Activated naive CD4-positive, alpha-beta T cell treated with anti-CD3 and anti-CD28 coated beads, Interleukin-2, amount 10 ng/mL, durations not matched to agents 7 days and 5 days (primary cell): ENCODE measurements at regions not wholly inside any gene's neighbourhood (a gene's known extent, or its start where the extent isn't known, plus 50 kb on each side); places are given as distances from the start of the nearest gene placed in this dataset.
"Not testable (repeated sequence)": the region's sequence is repeated elsewhere in the genome, so short reads cannot be mapped to it uniquely, and the experiment has no call there.

Experiments used
- CTCF ChIA-PET: fragments of 350-600 bp; sonication (Branson Sonifier 250); formaldehyde crosslinking; loops from one replicate; lab custom pipeline; 2021; ENCODE audit warnings: antibody characterized with exemption; lab: Charles Lee
- DNase-seq: peaks from one replicate; pipeline ENCODE4 v3.0.0-alpha.2; 2020
- H3K27ac Mint-ChIP-seq: one replicate; pipeline ENCODE4 v1.8.0; 2021; ENCODE audit warnings: mild to moderate bottlenecking, moderate library complexity, mixed read lengths
- H3K27me3 Mint-ChIP-seq: one replicate; pipeline ENCODE4 v1.8.0; 2021; ENCODE audit warnings: mild to moderate bottlenecking, mixed read lengths
- H3K36me3 Mint-ChIP-seq: one replicate; pipeline ENCODE4 v1.8.0; 2021; ENCODE audit warnings: mixed read lengths
- H3K4me1 Mint-ChIP-seq: one replicate; pipeline ENCODE4 v1.8.0; 2021; ENCODE audit warnings: mixed read lengths
- H3K4me3 Mint-ChIP-seq: one replicate; pipeline ENCODE4 v1.8.0; 2021; ENCODE audit warnings: mild to moderate bottlenecking, moderate library complexity, mixed read lengths
- H3K9me3 Mint-ChIP-seq: one replicate; pipeline ENCODE4 v1.8.0; 2021; ENCODE audit warnings: mixed read lengths

DNA sequence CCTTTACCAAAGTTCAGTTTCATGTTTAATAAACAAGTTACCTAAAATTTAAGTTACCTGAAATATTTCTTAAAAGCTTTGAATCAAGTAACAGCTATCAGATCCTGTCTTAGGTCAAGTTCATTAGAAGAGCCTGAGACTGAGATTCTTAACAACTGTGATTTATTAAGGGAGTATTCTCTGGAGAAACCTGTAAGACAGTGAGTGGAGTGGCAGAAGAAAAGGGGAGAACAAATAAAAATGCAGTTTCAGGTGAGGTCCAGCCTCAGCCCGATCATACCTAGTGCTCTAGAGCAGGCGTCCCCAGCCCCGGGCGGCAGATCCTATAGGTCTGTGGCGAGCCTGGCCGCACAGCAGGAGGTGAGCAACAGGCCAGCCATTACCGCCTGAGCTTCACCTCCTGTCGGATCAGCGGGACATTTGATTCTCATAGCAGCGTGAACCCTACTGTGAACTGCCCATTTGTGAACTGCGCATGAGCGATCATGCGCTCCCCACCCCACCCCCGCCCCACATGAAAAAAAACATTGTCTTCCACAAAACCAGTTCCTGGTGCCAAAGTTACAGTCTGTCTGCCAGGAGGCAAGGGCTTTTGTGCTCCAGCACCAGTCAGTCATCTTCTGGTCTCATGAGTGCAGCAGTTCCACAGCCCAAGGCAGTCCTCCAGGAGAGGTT lies 59.2 kb upstream of the ADGRB3 start:
- Mint-ChIP-seq H3K4me1 (no peaks in the 10 kb centered on the region), H3K36me3 (no peaks in the 10 kb centered on the region), H3K4me3 (no peak overlapping the region), H3K27me3 (no peaks in the 10 kb centered on the region), H3K9me3 (peaks cover 2% of the 10 kb centered on the region), H3K27ac (no peak overlapping the region)
- DNase-seq, result no peak
- CTCF ChIA-PET, result no interaction called here

DNA sequence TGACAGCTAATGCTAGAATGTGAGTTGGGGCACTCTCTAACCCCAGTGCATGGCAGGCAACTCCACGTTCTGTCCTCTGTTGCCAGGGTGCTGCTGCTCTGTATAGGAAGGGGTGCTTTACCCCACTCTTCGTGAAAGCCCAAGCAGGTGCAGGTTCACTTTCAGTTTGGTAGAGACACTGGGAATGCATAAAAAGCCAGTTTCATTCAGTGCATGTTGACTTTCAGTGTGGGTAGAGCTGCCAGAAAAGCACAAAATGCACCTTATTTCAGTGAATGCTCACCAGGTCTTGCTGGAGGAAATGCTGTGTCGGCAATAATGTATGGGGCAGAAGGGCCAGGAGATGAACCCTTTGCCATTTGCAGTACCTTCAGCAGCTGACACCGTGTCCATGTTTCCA lies 62.1 kb upstream of the ADGRB3 start:
- Mint-ChIP-seq H3K4me1 (no peaks in the 10 kb centered on the region), H3K36me3 (no peaks in the 10 kb centered on the region), H3K9me3 (peaks cover 2% of the 10 kb centered on the region), H3K27me3 (no peaks in the 10 kb centered on the region), H3K27ac (no peak overlapping the region), H3K4me3 (no peak overlapping the region)
- no peak for DNase-seq
- CTCF ChIA-PET, result interaction anchor here (0.6 to 1.3 kb wide), 4 partner anchors 16 to 105 kb away, joined by 3 read pairs; no protein-coding TSS in a partner anchor

- Mint-ChIP-seq H3K36me3 (no peaks in the 10 kb centered on the region), H3K9me3 (peaks cover 2% of the 10 kb centered on the region), H3K4me3 (no peak overlapping the region), H3K4me1 (no peaks in the 10 kb centered on the region), H3K27ac (no peak overlapping the region), H3K27me3 (no peaks in the 10 kb centered on the region)
- CTCF ChIA-PET, result interaction anchor here (0.6 to 1.3 kb wide), 5 partner anchors 17 to 1535 kb away, joined by 3 read pairs; no protein-coding TSS in a partner anchor
- no peak for DNase-seq
Measured at GRCh38 chr6:68572525-68572924, 62.6 kb upstream of the ADGRB3 start.

- H3K4me3 Mint-ChIP-seq, result no peak overlapping the region
- no peaks in the 10 kb centered on the region for H3K36me3 Mint-ChIP-seq
- no peaks in the 10 kb centered on the region for H3K27me3 Mint-ChIP-seq
- no peaks in the 10 kb centered on the region for H3K4me1 Mint-ChIP-seq
- DNase-seq, result no peak
- peaks cover 1% of the 10 kb centered on the region for H3K9me3 Mint-ChIP-seq
- CTCF ChIA-PET, result no interaction called here
- H3K27ac Mint-ChIP-seq, result no peak overlapping the region
Measured at GRCh38 chr6:68559716-68560115, 75.4 kb upstream of the ADGRB3 start.

DNA sequence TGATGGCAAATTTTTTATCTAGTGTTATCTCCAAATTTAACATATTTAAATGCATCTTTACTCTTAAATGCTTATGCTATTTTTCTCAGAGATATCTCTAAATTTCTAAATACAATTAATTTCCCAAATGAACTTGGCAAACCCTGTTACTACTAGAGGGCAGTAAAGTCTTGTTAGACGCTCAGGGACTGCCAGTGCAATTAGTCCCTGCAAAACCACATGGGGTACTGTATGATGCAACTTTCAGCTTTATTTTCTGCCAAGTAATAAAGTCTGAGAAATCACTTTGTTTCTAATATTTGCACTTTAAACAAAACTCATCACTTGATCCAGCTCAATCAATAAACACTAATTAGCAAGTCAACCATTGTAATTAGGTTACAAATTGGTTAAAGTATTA lies 76.0 kb upstream of the ADGRB3 start:
- Mint-ChIP-seq H3K9me3 (peaks cover 1% of the 10 kb centered on the region), H3K4me1 (no peaks in the 10 kb centered on the region), H3K36me3 (no peaks in the 10 kb centered on the region), H3K4me3 (no peak overlapping the region), H3K27ac (no peak overlapping the region), H3K27me3 (no peaks in the 10 kb centered on the region)
- no peak for DNase-seq
- CTCF ChIA-PET, result no interaction called here

- H3K27me3 Mint-ChIP-seq, result no peaks in the 10 kb centered on the region
- no peak overlapping the region for H3K4me3 Mint-ChIP-seq
- H3K36me3 Mint-ChIP-seq, result no peaks in the 10 kb centered on the region
- DNase-seq, result no peak
- no peak overlapping the region for H3K27ac Mint-ChIP-seq
- peaks cover 6% of the 10 kb centered on the region for H3K9me3 Mint-ChIP-seq
- no peaks in the 10 kb centered on the region for H3K4me1 Mint-ChIP-seq
- CTCF ChIA-PET, result no interaction called here
Measured at GRCh38 chr6:68546620-68547019, 88.5 kb upstream of the ADGRB3 start.

GRCh38 chr6:68544450-68544849 lies 90.6 kb upstream of the ADGRB3 start:
- CTCF ChIA-PET, result no interaction called here
- Mint-ChIP-seq H3K9me3 (peaks cover 6% of the 10 kb centered on the region), H3K27ac (no peak overlapping the region), H3K4me1 (no peaks in the 10 kb centered on the region), H3K27me3 (no peaks in the 10 kb centered on the region), H3K36me3 (no peaks in the 10 kb centered on the region), H3K4me3 (no peak overlapping the region)
- DNase-seq, result no peak

GRCh38 chr6:68533339-68533795 lies 101.7 kb upstream of the ADGRB3 start:
- CTCF ChIA-PET, result no interaction called here
- DNase-seq, result no peak
- Mint-ChIP-seq H3K4me1 (no peaks in the 10 kb centered on the region), H3K27me3 (no peaks in the 10 kb centered on the region), H3K27ac (no peak overlapping the region), H3K36me3 (no peaks in the 10 kb centered on the region), H3K9me3 (peaks cover 7% of the 10 kb centered on the region), H3K4me3 (no peak overlapping the region)

- H3K4me3 Mint-ChIP-seq, result no peak overlapping the region
- H3K9me3 Mint-ChIP-seq, result peaks cover 5% of the 10 kb centered on the region
- no peak overlapping the region for H3K27ac Mint-ChIP-seq
- H3K36me3 Mint-ChIP-seq, result no peaks in the 10 kb centered on the region
- no peaks in the 10 kb centered on the region for H3K4me1 Mint-ChIP-seq
- H3K27me3 Mint-ChIP-seq, result no peaks in the 10 kb centered on the region
- DNase-seq, result no peak
- CTCF ChIA-PET, result no interaction called here
Measured at GRCh38 chr6:68527691-68528090, 107.4 kb upstream of the ADGRB3 start.

GRCh38 chr6:68506911-68507310 lies 128.2 kb upstream of the ADGRB3 start:
- H3K4me3 Mint-ChIP-seq, result no peak overlapping the region
- no peaks in the 10 kb centered on the region for H3K36me3 Mint-ChIP-seq
- CTCF ChIA-PET, result no interaction called here
- peaks cover 20% of the 10 kb centered on the region for H3K9me3 Mint-ChIP-seq
- DNase-seq, result no peak
- H3K27ac Mint-ChIP-seq, result no peak overlapping the region
- no peaks in the 10 kb centered on the region for H3K27me3 Mint-ChIP-seq
- no peaks in the 10 kb centered on the region for H3K4me1 Mint-ChIP-seq

DNA sequence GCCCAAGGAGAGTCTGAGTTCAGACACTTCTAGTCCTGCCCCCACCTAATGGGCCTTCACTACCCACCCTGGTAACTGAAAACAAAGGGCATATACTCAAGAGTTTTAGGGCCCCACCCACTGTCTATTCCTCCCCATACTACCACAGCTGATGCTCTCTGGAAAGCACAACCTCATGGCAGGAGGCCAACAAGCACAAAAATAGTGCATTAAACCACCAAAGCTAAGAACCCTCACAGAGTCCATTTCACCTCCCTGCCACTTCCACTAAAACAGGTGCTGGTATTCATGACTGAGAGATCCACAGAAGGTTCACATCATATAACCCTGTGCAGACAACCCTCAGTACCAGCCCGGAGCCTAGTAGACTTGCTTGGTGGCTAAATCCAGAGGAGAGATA lies 132.1 kb upstream of the ADGRB3 start:
- no peak overlapping the region for H3K27ac Mint-ChIP-seq
- no peak overlapping the region for H3K4me3 Mint-ChIP-seq
- H3K9me3 Mint-ChIP-seq, result peaks cover 18% of the 10 kb centered on the region
- H3K4me1 Mint-ChIP-seq, result no peaks in the 10 kb centered on the region
- no peaks in the 10 kb centered on the region for H3K36me3 Mint-ChIP-seq
- H3K27me3 Mint-ChIP-seq, result no peaks in the 10 kb centered on the region
- CTCF ChIA-PET, result no interaction called here
- no peak for DNase-seq

DNA sequence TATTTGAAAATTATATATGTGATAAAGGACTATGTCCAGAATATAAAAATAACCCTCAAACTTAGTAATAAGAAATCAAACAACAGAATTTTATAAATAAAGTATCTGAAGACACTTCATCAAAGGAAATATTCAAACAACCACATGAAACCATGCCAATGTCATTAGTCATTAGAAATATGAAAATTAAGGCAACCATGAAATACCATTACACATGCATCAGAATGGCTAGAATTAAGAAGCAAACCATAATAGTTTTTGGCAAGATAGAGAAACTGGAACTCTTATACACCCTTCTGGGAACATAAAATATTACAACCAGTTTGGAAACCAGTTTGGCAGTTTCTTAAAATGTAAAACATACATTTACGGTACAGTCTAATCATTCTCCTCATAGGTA lies 137.2 kb upstream of the ADGRB3 start:
- CTCF ChIA-PET, result no interaction called here
- no peaks in the 10 kb centered on the region for H3K4me1 Mint-ChIP-seq
- DNase-seq, result no peak
- H3K9me3 Mint-ChIP-seq, result peaks cover 9% of the 10 kb centered on the region
- H3K27ac Mint-ChIP-seq, result no peak overlapping the region
- H3K27me3 Mint-ChIP-seq, result no peaks in the 10 kb centered on the region
- H3K36me3 Mint-ChIP-seq, result no peaks in the 10 kb centered on the region
- no peak overlapping the region for H3K4me3 Mint-ChIP-seq

- H3K4me3 Mint-ChIP-seq, DNase-seq, CTCF ChIA-PET, H3K4me1 Mint-ChIP-seq, H3K9me3 Mint-ChIP-seq, H3K27ac Mint-ChIP-seq, H3K36me3 Mint-ChIP-seq, H3K27me3 Mint-ChIP-seq: not testable (repeated sequence)
Measured at GRCh38 chr6:68494880-68495279, 140.2 kb upstream of the ADGRB3 start.

GRCh38 chr6:68476611-68477010 lies 158.5 kb upstream of the ADGRB3 start:
- DNase-seq, result no peak
- H3K36me3 Mint-ChIP-seq, result no peaks in the 10 kb centered on the region
- H3K9me3 Mint-ChIP-seq, result peaks cover 4% of the 10 kb centered on the region
- no peak overlapping the region for H3K4me3 Mint-ChIP-seq
- no peaks in the 10 kb centered on the region for H3K4me1 Mint-ChIP-seq
- no peak overlapping the region for H3K27ac Mint-ChIP-seq
- H3K27me3 Mint-ChIP-seq, result no peaks in the 10 kb centered on the region
- CTCF ChIA-PET, result no interaction called here

GRCh38 chr6:68473433-68474210 lies 161.5 kb upstream of the ADGRB3 start:
- no peaks in the 10 kb centered on the region for H3K4me1 Mint-ChIP-seq
- H3K9me3 Mint-ChIP-seq, result peaks cover 1% of the 10 kb centered on the region
- H3K36me3 Mint-ChIP-seq, result no peaks in the 10 kb centered on the region
- no peaks in the 10 kb centered on the region for H3K27me3 Mint-ChIP-seq
- DNase-seq, result no peak
- no peak overlapping the region for H3K27ac Mint-ChIP-seq
- CTCF ChIA-PET, result no interaction called here
- H3K4me3 Mint-ChIP-seq, result no peak overlapping the region
